NOMO-1 (cell line): ENCODE measurements at regions not wholly inside any gene's neighbourhood (a gene's known extent, or its start where the extent isn't known, plus 50 kb on each side); places are given as distances from the start of the nearest gene placed in this dataset.

Experiments
- DNase-seq, 2 experiments: peaks; one replicate each; lab custom pipeline; 2025; ENCODE audit not compliant: unreplicated experiment in 2 of 2; lab: John Stamatoyannopoulos, UW

GRCh38 chr2:105943977-105944376 lies 199.3 kb downstream of the NCK2 start:
- DNase-seq = no peak
